Gastroesophageal sphincter (tissue), 4 donors: ENCODE measurements at regions not wholly inside any gene's neighbourhood (a gene's known extent, or its start where the extent isn't known, plus 50 kb on each side); places are given as distances from the start of the nearest gene placed in this dataset.

Experiments used
- ATAC-seq: fragments of 150-250 bp; one replicate; pipeline ENCODE4 v1.9.1; 2016; ENCODE audit warnings: mild to moderate bottlenecking, moderate library complexity
- H3K27ac ChIP-seq, 4 donors: fragments of 200-600 bp; sonication (generic) in 3 of 4; 1 replicate in 3 of 4; 2 replicates in 1 of 4; pipeline ENCODE4 v1.5.1; 2016 to 2019
- H3K27me3 ChIP-seq: fragments of 200-600 bp; sonication (generic); one replicate; pipeline ENCODE4 v1.5.1; 2019
- H3K36me3 ChIP-seq, 2 donors: fragments of 200-600 bp; sonication (generic); one replicate each; pipeline ENCODE4 v1.5.1; 2019; ENCODE audit warnings: control low read depth in 1 of 2
- H3K4me1 ChIP-seq, 3 donors: fragments of 200-600 bp; sonication (generic); 1 replicate in 2 of 3; 2 replicates in 1 of 3; pipeline ENCODE4 v1.5.1; 2016 to 2019; ENCODE audit warnings: control low read depth in 2 of 3
- H3K4me3 ChIP-seq, 2 donors: fragments of 200-600 bp; sonication (generic); one replicate each; pipeline ENCODE4 v1.5.1; 2019; ENCODE audit warnings: mild to moderate bottlenecking in 1 of 2, moderate library complexity in 1 of 2
- H3K9me3 ChIP-seq, 3 donors: fragments of 200-600 bp; sonication (generic); one replicate each; pipeline ENCODE4 v1.5.1; 2017 to 2019; ENCODE audit warnings: control low read depth in 2 of 3
- EP300 ChIP-seq: sonication (generic); formaldehyde crosslinking; IDR thresholded peaks from one replicate; pipeline ENCODE4 v1.6.1; 2017; ENCODE audit warnings: antibody characterized with exemption, mild to moderate bottlenecking
- POLR2A ChIP-seq, 2 donors: fragments of 450-650 bp; IDR thresholded peaks; one replicate each; pipeline ENCODE4 v1.6.1; 2017; ENCODE audit warnings: antibody characterized with exemption in 2 of 2, mild to moderate bottlenecking in 2 of 2, moderate library complexity in 1 of 2
- POLR2AphosphoS5 ChIP-seq: sonication (generic); formaldehyde crosslinking; IDR thresholded peaks from one replicate; pipeline ENCODE4 v1.6.1; 2017; ENCODE audit warnings: antibody characterized with exemption
- WGBS, 2 donors: methylation state at CpG; one replicate each; pipeline ENCODE4 v1.1.5; 2018; ENCODE audit warnings: low coverage in 1 of 2; 5-methylcytosine and 5-hydroxymethylcytosine counted together
- TF ChIP-seq, protein P1 (sequence below), 4 experiments: fragments of 200-600 bp in 2 of 4; fragments of 450-650 bp in 2 of 4; sonication (generic) in 1 of 4; IDR thresholded peaks; one replicate each; pipeline ENCODE4 v1.5.1; 2017 to 2019; ENCODE audit warnings: antibody characterized with exemption in 4 of 4, mild to moderate bottlenecking in 2 of 4, moderate library complexity in 2 of 4

DNA sequence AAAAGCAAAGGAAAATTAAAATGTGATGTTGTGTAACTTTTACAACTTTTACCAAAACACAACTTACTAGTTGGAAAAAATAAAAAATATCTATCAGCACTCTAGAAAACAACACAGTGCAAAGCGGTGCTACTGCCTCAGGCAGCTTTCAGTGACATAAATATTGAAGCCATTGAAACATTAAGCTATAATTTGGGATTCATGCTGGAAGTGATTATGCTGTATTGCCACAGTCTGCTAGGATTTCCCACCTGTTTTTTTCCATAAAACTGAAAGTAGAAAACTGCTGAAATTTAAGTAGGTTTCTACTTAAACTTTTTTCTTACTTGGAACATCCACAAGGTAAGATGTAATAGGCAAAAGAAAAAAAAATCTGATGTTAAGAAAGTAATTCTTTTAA lies 674.4 kb downstream of the KCNT2 start:
- WGBS, 2 donors, result 82 to 86% methylated on average over 1 of the region's 1 CpG
- no peaks in the 10 kb centered on the region for H3K4me1 ChIP-seq
- H3K27ac ChIP-seq, result no peak overlapping the region
- no peaks in the 10 kb centered on the region for H3K9me3 ChIP-seq
- TF ChIP-seq, protein P1, sequence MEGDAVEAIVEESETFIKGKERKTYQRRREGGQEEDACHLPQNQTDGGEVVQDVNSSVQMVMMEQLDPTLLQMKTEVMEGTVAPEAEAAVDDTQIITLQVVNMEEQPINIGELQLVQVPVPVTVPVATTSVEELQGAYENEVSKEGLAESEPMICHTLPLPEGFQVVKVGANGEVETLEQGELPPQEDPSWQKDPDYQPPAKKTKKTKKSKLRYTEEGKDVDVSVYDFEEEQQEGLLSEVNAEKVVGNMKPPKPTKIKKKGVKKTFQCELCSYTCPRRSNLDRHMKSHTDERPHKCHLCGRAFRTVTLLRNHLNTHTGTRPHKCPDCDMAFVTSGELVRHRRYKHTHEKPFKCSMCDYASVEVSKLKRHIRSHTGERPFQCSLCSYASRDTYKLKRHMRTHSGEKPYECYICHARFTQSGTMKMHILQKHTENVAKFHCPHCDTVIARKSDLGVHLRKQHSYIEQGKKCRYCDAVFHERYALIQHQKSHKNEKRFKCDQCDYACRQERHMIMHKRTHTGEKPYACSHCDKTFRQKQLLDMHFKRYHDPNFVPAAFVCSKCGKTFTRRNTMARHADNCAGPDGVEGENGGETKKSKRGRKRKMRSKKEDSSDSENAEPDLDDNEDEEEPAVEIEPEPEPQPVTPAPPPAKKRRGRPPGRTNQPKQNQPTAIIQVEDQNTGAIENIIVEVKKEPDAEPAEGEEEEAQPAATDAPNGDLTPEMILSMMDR (IDR thresholded peaks at IDR 0.05), result no peak
- TF ChIP-seq EP300 (no peak), POLR2A (IDR thresholded peaks at IDR 0.05) (no peak), POLR2AphosphoS5 (no peak)
- no peak for ATAC-seq
- H3K27me3 ChIP-seq, result no peaks in the 10 kb centered on the region
- H3K36me3 ChIP-seq, result no peaks in the 10 kb centered on the region
- H3K4me3 ChIP-seq, result no peak overlapping the region

DNA sequence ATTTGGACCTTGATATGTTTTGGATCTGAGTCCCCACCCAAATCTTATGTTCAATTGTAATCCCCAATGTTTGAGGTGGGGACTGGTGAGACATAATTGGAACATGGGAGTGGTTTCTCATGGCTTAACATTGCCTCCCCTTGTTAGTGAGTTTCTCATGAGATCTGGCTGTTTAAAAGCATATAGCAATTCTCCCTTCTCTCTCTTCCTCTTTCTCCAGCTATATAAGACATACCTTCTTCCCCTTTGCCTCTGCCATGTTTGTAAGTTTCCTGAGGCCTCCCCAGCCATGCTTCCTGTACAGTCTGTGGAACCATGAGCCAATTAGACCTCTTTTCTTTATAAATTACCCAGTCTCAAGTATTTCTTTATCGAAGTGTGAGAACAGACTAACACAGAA lies 692.4 kb downstream of the KCNT2 start:
- Histone ChIP-seq H3K9me3 (peaks cover 0 to 17% (median 0%) of the 10 kb centered on the region in 3 donors), H3K27me3 (no peaks in the 10 kb centered on the region), H3K4me3 (no peak overlapping the region), H3K4me1 (no peaks in the 10 kb centered on the region), H3K27ac (no peak overlapping the region), H3K36me3 (no peaks in the 10 kb centered on the region)
- no CpG with 5 or more reads among the region's 1 CpG for WGBS, 2 donors
- ATAC-seq, result no peak
- TF ChIP-seq POLR2A (IDR thresholded peaks at IDR 0.05) (no peak), POLR2AphosphoS5 (no peak), EP300 (no peak)
- TF ChIP-seq, protein P1 (IDR thresholded peaks at IDR 0.05), result no peak

DNA sequence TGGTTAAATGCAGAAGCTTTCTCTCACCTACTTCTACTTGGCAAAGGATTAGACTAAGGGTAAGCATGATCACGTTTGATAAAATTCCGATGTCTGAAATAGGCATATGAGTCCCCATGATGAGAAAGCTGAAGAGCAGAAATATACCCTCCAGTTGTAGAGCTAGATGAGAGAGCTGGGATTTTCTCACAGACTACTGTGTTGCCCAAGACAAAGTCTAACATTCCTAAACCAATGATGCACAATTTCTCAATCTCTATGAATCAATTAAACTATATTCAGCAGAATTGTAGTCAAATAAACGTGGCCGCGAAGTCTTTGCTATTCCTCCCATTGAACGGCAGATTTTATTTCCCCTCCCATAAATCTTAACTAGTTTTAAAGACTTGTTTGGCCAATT lies 699.2 kb downstream of the KCNT2 start:
- no peaks in the 10 kb centered on the region for H3K36me3 ChIP-seq
- no peak for ATAC-seq
- TF ChIP-seq EP300, result no peak
- no peak for TF ChIP-seq POLR2AphosphoS5
- no peak for TF ChIP-seq POLR2A (IDR thresholded peaks at IDR 0.05)
- TF ChIP-seq, protein P1 (IDR thresholded peaks at IDR 0.05), result no peak
- H3K27me3 ChIP-seq, result no peaks in the 10 kb centered on the region
- no peaks in the 10 kb centered on the region for H3K4me1 ChIP-seq
- no peak overlapping the region for H3K4me3 ChIP-seq
- H3K27ac ChIP-seq, result no peak overlapping the region
- WGBS, 2 donors, result 96 to 98% methylated on average over 6 of the region's 6 CpGs
- no peaks in the 10 kb centered on the region for H3K9me3 ChIP-seq

DNA sequence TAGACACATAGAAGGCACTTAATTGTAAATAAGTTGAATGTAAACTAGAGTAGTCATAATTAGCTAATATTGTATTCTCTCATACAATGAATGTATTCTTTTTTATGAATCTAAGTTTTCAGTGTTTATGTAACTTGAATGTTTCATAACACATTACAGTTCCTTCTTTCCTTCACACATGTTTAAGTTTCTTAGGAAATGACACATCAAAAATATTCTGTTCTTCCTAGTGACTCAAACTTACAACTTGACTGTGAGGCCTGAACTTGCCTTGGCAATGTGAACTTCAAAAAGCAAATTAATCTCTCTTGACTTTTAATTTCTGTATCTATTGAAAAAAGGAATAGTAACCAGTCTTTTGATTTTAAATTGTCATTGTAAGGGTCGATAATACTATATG lies 700.1 kb downstream of the KCNT2 start:
- H3K4me3 ChIP-seq, result no peak overlapping the region
- ATAC-seq, result no peak
- no peaks in the 10 kb centered on the region for H3K4me1 ChIP-seq
- no peak overlapping the region for H3K27ac ChIP-seq
- H3K27me3 ChIP-seq, result no peaks in the 10 kb centered on the region
- WGBS, 2 donors, result 77 to 92% methylated on average over 1 of the region's 1 CpG
- H3K9me3 ChIP-seq, result no peaks in the 10 kb centered on the region
- TF ChIP-seq, protein P1 (IDR thresholded peaks at IDR 0.05), result no peak
- TF ChIP-seq POLR2AphosphoS5 (no peak), EP300 (no peak), POLR2A (IDR thresholded peaks at IDR 0.05) (no peak)
- no peaks in the 10 kb centered on the region for H3K36me3 ChIP-seq

DNA sequence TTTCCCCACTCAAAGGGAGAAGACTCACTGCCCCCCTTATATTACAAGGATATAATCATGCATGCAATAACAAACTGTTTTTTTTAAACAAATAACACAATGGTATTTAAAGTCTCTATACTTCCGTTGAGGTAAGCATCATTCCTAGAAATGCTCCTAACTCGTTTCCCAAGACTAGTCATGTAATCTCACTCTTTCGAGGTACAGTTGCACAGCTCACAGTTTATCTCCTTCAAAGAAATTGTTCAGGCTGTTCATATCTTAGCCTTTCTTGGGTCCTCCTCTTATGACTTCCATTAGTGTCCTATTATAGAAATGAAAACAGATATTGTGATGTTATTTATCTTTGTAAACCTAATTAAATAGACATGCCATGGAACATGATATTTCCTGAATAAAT lies 705.0 kb downstream of the KCNT2 start:
- 82% methylated on average over 3 of the region's 3 CpGs for WGBS, 2 donors
- Histone ChIP-seq H3K36me3 (no peaks in the 10 kb centered on the region), H3K4me1 (no peaks in the 10 kb centered on the region), H3K9me3 (no peaks in the 10 kb centered on the region), H3K4me3 (no peak overlapping the region), H3K27me3 (no peaks in the 10 kb centered on the region), H3K27ac (no peak overlapping the region)
- TF ChIP-seq POLR2AphosphoS5 (no peak), POLR2A (IDR thresholded peaks at IDR 0.05) (no peak), EP300 (no peak)
- TF ChIP-seq, protein P1 (IDR thresholded peaks at IDR 0.05), result no peak
- ATAC-seq, result no peak
